ENCODE measurements at regions not wholly inside any gene's neighbourhood (a gene's known extent, or its start where the extent isn't known, plus 50 kb on each side); places are given as distances from the start of the nearest gene placed in this dataset.
"Not testable (repeated sequence)": the region's sequence is repeated elsewhere in the genome, so short reads cannot be mapped to it uniquely, and the experiment has no call there.

DNA sequence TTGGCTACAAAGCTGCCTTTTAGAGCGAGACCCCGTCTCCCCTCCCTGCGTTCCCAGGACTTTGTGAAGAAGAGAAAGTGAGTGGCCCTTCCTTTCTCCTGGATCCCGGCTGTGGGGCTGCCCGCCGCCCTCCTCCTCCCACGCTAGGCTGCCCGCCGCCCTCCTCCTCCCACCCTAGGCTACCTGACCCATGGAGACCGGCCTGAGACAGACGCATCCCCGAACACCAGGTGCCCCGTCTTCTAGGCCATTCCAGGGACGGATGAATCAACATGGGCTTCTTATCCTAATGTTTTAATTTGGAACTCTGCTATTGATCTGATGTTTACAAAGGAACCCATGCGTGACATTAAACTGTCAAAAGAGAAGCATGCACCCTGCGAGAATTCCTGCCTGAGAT is 117.3 kb upstream of the LPCAT1 start:
- no peak for FAIRE-seq
- no peak for DNase-seq (ENCODE audit: low spot score in 2 of 2)

DNA sequence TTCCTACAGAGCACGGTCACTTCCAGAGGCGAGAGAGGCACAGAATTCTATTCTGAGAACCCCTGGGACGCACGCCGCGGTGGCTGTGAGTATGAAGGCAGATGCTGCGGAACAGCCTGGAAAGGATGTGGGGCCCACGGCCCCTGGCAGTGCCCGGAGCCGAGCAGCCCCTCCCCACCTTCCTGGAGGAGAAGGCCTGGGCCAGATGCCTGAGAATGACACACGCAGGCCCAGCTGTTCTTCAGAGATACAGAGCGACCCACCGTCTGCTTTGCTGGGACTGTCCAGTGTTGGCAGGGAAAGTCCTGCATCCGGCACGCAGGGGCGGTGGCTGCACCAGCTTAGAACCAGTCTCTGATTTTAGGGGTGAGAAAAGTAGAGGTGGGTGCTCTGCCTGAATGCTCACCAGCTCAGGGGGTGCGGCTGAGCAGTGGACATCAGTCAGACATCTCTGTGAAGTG is 116.7 kb upstream of the LPCAT1 start:
- FAIRE-seq (no peak), DNase-seq (ENCODE audit: low spot score in 2 of 2) (no peak)

DNA sequence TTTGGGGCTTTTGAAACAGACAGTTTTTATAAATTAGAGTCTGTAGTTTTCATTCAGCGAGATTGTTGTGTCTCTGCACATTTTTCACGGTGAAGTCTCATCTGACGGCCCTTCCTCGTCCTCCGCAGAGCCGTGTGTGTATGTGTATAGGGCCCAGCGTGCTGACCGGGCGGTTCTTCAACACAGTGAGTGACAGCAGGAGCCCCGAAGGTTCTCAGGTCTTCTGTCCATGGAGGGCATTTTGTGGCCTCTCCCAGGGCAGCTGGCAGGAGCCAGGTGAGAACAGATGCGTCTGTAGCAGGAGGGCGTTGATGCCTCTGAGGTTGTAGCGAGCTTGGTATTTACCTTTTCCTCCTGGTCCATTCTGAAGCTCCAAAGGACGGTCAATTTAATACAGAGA is 116.0 kb upstream of the LPCAT1 start:
- FAIRE-seq, result no peak
- DNase-seq (ENCODE audit: low spot score in 2 of 2), result peak in 1 of 2 donors; percentile 22

DNA sequence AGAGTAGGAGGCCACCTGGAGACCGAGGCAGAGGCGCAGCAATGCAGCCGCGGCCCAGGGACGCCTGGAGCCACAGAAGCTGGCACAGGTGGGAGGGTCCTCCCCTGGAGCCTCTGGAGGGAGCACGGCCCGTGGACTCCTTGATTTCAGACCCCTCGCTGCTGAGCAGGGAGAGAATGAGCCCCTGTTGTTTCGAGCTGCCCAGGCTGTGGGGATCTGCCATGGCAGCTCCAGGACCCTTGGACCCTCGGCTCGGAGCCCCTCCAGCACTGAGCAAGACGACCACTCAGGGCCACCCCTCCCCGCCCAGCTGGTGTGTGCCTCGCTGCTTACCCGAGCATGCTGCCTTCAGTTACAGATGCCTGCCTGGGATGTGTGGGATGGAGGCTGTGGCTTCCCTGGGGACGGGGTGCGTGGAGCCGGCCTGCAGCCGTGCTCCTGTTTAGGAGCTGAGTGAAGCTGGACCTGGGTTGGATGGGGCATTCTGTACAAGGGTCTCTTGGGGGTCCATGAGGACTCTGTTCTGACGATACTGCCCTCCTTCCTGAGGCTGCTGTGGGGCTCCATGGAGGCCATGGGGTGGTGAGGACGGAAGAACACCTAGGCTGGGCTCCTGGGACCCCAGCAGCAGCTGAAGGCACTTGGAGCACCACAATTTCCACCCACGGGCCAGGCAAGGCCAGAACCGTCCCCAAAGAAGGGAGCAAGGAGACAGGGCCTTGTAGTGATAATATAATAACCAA is 115.1 kb upstream of the LPCAT1 start:
- DNase-seq (ENCODE audit: low spot score in 2 of 2) (peak in 1 of 2 donors; percentile 2), FAIRE-seq (no peak)

DNA sequence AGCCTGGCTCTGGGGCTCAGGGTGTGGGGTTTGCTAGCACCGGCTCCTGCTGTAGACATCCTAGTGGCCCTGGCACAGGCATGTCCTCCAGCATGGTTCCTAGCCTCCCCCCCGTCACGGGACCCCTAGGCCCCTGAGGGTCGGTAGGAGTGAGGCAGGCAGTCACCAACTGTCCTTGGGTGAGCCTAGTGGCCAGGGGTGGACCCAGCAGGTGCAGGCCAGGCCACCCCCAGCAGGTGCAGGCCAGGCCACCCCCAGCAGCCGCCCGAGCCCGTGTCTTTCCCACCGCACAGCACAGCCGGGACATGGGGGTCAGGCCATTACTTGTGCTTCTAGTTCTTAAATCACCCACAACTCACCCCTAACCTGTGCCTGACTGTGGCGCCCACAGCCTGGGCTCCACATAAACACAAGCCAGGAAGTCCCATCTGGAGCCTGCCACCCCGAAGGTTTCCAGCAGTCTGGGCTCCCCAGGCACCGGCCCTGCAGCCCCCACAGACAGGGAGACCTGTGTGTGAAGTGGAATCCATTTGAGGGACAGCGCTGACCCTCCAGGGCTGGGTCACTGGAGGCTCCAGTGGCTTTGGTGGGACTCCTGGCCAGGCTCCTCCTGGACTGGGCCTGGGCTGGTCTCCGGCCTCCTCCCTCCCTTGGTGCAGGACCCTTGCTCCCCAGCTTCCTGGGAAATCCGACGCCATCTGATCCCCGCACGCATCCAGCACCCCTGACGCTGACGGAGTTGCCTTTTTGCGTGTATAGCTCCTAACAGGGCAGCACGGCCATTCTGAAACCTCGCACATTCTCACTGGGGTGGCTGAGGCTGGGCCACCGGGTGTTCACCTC is 114.1 kb upstream of the LPCAT1 start:
- FAIRE-seq, result no peak
- peak; percentile 4 to 5 for DNase-seq (ENCODE audit: low spot score in 2 of 2)

DNA sequence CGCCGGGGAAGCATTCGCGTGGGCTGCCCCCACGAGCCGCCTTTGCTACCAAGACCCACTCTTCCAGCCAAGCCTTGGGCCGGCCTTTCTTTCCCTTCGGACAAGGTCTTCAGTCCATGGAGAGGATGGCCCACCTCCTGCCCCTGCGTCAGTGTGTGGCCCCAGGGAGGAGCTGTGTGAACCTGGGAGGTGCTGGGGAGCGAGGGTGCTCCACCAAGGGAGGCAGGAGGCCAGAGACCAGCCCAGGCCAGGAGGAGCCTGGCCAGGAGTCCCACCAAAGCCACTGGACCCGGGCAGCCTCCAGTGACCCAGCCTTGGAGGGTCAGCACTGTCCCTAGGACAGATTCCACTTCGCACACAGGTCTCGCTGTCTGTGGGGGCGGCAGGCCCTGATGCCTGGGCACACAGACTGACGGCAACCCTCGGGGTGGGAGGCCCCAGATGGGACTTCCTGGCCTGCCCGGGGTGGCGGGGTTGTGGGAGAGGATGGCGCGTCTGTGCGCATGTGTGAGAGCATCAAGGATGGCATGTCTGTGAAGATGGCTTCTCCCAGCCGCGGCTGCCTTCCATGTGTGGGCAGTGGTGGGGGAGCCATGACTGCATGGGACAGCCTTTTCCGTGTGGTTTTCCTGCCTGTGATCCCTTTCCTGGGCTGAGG is 113.3 kb upstream of the LPCAT1 start:
- no peak for FAIRE-seq
- DNase-seq (ENCODE audit: low spot score in 2 of 2), result peak in 1 of 2 donors; percentile 0

DNA sequence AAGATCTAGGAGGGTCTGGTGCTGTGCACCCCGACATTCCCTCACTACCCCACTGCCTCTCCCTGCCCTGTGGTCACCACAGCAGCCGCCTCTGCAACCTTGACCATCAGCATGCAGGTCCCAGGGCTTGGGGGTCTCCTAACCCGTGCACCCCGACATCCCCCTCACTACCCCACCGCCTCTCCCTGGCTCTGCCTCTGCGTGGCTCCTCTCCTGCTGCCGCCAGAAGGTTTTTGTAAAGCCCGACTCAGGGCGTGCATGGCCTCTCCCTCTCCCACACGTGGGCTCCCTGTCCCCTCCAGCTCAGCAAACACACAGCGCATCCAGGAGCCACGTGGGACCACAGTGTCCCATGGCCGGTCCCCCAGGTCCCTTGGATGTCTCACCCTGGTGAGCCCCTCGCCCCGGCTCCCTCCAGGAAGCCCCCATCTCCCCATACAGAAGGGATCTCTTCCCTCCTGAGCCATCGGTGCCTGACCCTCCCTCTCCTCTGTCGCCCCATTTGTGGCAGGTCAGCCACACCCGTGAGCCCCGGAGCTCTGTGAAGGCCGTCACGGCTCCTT is 112.5 kb upstream of the LPCAT1 start:
- peak in 1 of 2 donors; percentile 0 for DNase-seq (ENCODE audit: low spot score in 2 of 2)
- not testable (repeated sequence) for FAIRE-seq

DNA sequence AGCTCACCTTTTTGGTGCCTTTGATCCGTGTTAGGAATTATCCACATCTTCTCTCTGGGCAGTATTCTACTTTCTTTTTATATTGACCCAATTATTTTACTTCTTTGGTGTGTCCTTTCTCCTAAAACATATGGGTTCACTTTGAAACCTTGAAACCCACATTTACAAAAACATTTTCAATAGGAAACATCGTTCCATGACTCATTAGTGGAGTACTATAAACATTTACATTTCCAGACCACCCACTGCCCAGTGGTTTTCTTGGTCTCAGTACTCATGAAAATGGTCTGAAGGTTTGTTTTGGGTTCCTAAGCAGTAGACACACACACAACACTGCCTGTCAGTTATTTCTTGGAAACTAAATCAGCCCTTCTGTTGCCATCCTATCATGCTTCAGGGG is 111.7 kb upstream of the LPCAT1 start:
- DNase-seq (ENCODE audit: low spot score in 2 of 2); FAIRE-seq: not testable (repeated sequence)

DNA sequence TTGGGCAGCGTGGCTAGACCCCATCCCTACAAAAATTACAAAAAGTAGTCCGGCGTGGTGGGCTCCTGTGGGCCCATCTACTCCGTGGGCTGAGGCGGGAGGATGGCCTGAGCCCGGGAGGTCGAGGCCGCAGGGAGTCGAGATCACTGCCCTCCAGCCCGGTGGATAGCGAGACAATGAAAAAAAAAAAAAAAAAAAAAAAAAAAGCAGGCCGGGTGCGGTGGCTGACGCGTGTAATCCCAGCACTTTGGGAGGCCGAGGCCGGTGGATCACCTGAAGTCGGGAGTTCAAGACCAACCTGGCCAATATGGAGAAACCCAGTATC is 110.5 kb upstream of the LPCAT1 start:
- no peak for FAIRE-seq
- no peak for DNase-seq (ENCODE audit: low spot score in 2 of 2)

DNA sequence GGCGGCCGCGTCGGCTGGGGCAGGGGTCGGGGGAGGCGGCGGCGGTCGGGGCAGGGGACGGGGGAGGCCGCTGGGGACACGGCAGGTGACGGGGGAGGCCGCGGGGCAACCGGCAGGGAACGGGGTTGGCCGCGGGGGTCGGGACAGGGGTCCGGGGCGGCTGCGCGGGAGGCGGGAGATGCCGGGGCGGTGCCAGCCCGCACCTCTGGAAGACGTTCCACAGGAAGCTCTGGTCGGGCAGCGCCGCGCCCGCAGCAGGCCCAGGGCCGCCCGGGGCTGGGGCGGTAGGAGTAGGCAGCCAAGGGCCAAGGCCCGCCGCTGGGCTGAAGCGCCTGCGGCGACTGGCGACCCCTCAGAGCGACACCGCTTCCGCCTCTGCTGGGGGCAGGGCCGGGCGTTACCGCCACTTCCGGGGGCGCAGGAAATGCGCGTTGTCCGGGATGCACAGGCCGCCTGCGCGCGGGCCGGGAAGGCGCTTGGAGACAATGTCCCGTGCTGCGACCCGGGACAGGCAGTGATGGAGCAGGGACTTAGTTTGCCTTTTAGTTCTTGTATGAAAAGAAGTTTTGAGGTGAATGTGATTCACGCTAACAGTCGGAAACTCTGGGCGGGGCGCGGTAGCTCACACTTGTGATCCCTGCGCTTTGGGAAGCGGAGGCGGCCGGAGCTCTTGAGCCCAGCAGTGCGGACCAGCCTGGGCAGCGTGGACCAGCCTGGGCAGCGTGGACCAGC is 110.0 kb upstream of the LPCAT1 start:
- no peak for FAIRE-seq
- DNase-seq (ENCODE audit: low spot score in 2 of 2), result peak; percentile 85 to 89

DNA sequence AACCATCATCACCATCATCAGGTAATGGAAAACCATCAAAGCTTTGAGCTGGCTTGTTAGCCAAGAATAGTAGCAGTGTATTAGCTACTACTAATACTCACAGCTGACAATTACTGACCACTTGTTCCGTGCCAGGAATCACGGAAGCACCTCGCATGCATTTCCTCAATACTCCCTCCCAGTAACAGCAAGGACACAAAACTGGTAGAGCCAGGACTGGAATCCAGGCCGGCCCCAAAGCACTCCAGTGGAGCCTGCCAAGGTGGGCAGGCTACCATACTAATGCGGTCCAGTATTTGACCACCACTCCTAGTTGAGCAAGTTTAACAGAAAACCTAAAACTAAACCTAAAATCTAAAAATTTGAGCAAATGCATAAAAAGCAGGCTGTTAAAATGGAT is 107.2 kb upstream of the LPCAT1 start:
- FAIRE-seq; DNase-seq (ENCODE audit: low spot score in 2 of 2): not testable (repeated sequence)

DNA sequence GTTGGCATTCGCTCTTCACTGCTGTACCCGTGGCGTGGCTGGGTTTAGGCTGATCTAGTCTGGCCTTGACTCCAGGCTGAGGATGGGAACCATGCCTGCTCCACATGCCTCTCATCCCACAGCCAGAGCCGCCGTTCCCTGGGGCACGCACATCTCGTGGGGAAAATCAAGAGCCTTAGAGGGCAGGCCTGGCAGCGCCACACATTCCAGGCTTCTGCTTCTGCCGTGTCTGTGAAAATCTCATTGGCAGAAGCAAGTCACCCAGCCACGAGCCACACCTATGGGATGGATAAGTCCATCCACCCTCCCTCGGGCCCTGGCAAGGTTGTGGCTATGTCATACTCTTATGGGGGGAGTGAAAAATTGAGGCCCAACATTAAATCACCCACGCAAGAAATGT is 102.6 kb upstream of the LPCAT1 start:
- not testable (repeated sequence) for FAIRE-seq; DNase-seq (ENCODE audit: low spot score in 2 of 2)

DNA sequence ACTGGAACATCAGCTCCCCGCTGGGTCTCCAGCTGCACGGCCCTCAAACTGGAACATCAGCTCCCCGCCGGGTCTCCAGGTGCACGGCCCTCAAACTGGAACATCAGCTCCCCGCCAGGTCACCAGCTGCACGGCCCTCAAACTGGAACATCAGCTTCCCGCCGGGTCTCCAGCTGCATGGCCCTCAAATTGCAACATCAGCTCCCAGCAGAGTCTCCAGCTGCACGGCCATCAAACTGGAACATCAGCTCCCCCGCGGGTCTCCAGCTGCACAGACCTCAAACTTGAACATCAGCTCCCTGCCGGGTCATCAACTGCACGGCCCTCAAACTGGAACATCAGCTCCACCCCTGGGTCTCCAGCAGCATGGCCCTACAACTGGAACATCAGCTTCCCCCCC is 95.8 kb upstream of the LPCAT1 start:
- DNase-seq (ENCODE audit: low spot score in 2 of 2); FAIRE-seq: not testable (repeated sequence)

DNA sequence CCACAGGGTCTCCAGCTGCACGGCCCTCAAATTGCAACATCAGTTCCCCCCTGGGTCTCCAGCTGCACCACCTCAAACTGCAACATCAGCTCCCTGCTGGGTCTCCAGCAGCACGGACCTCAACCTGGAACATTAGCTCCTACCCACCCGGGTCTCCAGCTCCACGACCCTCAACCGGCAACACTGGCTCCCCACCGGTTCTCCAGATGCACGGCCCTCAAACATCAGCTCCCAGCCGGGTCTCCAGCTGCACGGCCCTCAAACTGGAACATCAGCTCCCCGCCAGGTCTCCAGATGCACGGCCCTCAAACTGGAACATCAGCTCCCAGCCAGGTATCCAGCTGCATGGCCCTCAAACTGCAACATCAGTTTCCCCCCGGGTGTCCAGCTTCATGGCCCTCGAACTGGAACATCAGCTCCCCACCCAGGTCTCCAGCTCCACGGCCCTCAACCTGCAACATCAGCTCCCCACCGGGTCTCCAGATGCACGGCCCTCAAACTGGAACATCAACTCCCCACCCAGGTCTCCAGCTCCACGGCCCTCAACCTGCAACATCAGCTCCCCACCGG is 94.6 kb upstream of the LPCAT1 start:
- not testable (repeated sequence) for FAIRE-seq; DNase-seq (ENCODE audit: low spot score in 2 of 2)

DNA sequence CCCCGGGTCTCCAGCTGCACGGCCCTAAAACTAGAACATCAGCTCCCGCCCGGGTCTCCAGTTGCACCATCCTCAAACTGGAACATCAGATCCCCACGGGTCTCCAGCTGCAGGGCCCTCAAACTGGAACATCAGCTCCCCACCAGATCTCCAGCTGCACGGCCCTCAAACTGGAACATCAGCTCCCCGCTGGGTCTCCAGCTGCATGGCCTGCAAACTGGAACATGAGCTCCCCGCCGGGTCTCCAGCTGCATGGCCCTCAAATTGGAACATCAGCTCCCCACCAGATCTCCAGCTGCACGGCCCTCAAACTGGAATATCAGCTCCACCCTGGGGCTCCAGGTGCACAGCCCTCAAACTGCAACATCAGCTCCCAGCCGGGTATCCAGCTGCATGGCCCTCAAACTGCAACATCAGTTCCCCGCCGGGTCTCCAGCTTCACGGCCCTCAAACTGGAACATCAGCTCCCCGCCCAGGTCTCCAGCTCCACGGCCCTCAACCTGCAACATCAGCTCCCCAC is 93.5 kb upstream of the LPCAT1 start:
- DNase-seq (ENCODE audit: low spot score in 2 of 2); FAIRE-seq: not testable (repeated sequence)

DNA sequence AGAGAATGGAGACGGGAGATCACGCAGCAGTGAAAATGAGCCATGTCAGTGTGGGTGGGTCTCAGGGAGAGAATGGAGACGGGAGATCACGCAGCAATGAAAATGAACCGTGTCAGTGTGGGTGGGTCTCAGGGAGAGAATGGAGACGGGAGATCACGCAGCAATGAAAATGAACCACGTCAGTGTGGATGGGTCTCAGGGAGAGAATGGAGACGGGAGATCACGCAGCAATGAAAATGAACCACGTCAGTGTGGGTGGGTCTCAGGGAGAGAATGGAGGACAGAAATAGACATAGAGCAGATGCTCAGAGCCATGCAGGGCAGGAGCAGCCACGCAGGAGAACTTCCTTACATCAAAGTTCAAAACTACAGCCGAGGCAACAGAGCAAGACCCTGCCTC is 89.8 kb upstream of the LPCAT1 start:
- DNase-seq (ENCODE audit: low spot score in 2 of 2); FAIRE-seq: not testable (repeated sequence)

DNA sequence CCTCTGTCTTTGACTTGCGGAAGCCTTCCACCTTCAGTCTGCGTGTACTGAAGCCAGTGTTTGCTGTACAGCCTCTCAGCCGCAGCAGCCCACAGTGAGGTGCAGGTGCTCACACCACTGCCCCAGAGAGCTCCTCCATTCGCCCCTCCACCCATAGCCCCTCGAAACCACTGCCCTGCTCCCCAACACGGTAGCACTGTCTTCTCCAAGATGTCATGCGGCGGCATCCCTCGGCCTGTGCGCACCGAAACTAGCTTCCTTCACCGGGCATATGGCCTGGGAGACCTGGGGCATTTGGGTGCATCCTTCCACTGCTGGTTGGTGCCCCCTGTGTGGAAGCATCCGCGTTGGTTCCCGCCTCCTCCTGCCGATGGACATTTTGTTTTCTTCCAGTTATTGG is 86.8 kb upstream of the LPCAT1 start:
- FAIRE-seq; DNase-seq (ENCODE audit: low spot score in 2 of 2): not testable (repeated sequence)

DNA sequence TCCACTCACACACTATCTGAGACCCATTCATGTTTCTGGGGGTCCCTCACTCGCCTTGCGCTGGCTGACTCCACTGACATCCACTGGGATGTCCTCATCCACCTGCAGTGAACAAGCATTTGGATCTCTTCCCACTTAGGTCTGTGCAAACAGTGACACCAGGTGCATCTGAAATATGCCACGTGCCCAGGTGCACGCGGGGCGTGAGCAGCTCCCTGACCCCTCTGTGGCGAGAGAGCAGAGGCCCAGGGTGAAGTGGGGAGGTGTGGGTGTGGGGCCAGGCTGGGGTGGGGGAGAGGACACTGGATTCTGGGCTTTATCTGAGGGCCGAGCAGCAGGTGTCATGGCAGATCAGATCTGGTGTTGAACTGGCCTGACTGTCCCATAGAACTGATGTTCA is 85.4 kb upstream of the LPCAT1 start:
- not testable (repeated sequence) for DNase-seq (ENCODE audit: low spot score in 2 of 2); FAIRE-seq

DNA sequence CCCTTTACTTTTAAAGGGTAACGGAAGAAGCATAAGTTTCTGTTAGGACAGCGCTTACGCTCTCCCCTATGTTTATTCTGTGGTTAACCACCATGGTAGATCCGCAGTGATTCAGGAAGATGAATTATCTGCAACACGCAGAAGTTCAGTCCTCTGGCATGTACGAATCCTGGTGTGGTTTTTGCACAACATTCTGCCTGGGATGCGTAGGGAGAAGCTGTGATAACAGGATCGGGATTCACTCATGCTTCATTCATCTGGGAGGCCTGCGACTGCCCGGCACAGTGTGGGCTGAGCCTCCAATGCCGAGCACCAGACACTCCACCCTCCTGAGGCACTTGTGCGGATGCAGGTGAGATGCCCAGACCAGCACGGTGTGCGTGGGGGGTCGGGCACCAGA is 84.6 kb upstream of the LPCAT1 start:
- FAIRE-seq; DNase-seq (ENCODE audit: low spot score in 2 of 2): not testable (repeated sequence)

Measured in frontal cortex (tissue), 3 donors.